Panc1 (cell line): ENCODE measurements at regions not wholly inside any gene's neighbourhood (a gene's known extent, or its start where the extent isn't known, plus 50 kb on each side); places are given as distances from the start of the nearest gene placed in this dataset.

Experiments used
- CTCF ChIP-seq: fragments of 450-650 bp; IDR thresholded peaks from 2 replicates; pipeline ENCODE4 v1.5.1; 2017; ENCODE audit warnings: mild to moderate bottlenecking
- POLR2AphosphoS5 ChIP-seq: IDR thresholded peaks from 2 replicates; pipeline ENCODE4 v1.6.1; 2012; ENCODE audit warnings: mild to moderate bottlenecking, low read depth, low read length, moderate library complexity
- SIN3A ChIP-seq: IDR thresholded peaks from 2 replicates; pipeline ENCODE4 v1.6.1; 2012; ENCODE audit warnings: low read depth, mild to moderate bottlenecking, low read length, moderate library complexity, borderline replicate concordance; ENCODE audit not compliant: insufficient read depth

- TF ChIP-seq POLR2AphosphoS5: no peak
- TF ChIP-seq CTCF: no peak
- TF ChIP-seq SIN3A: no peak
These were observed 564.8 kb downstream of the VRK1 start for GRCh38 chr14:97361958-97362357.
